Ammon's horn (tissue), 1 donor: ENCODE measurements at regions not wholly inside any gene's neighbourhood (a gene's known extent, or its start where the extent isn't known, plus 50 kb on each side); places are given as distances from the start of the nearest gene placed in this dataset.

Experiments
- DNase-seq: peaks from one replicate; pipeline ENCODE4 v3.0.0-alpha.2; 2016; ENCODE audit warnings: low spot score

GRCh38 chr18:60445341-60445740 lies 72.8 kb upstream of the MC4R start:
- no peak for DNase-seq

GRCh38 chr18:60446821-60447220 lies 74.2 kb upstream of the MC4R start:
- no peak for DNase-seq

- no peak for DNase-seq
Measured at GRCh38 chr18:60448487-60449267, 76.1 kb upstream of the MC4R start.

- DNase-seq, result no peak
Measured at GRCh38 chr18:60452421-60452820, 79.8 kb upstream of the MC4R start.

- no peak for DNase-seq
Measured at GRCh38 chr18:60466677-60467076, 94.1 kb upstream of the MC4R start.

GRCh38 chr18:60469387-60470100 lies 97.0 kb upstream of the MC4R start:
- no peak for DNase-seq

GRCh38 chr18:60471652-60472051 lies 99.1 kb upstream of the MC4R start:
- DNase-seq, result no peak

GRCh38 chr18:60485201-60485600 lies 112.6 kb upstream of the MC4R start:
- DNase-seq, result no peak

GRCh38 chr18:60493066-60493465 lies 120.5 kb upstream of the MC4R start:
- DNase-seq, result no peak

GRCh38 chr18:60499675-60500074 lies 127.1 kb upstream of the MC4R start:
- no peak for DNase-seq

GRCh38 chr18:60500960-60501359 lies 128.4 kb upstream of the MC4R start:
- no peak for DNase-seq

- no peak for DNase-seq
Measured at GRCh38 chr18:60502591-60502990, 130.0 kb upstream of the MC4R start.

- no peak for DNase-seq
Measured at GRCh38 chr18:60503199-60503598, 130.6 kb upstream of the MC4R start.

- DNase-seq, result no peak
Measured at GRCh38 chr18:60506190-60506589, 133.6 kb upstream of the MC4R start.

- no peak for DNase-seq
Measured at GRCh38 chr18:60506682-60507081, 134.1 kb upstream of the MC4R start.

- no peak for DNase-seq
Measured at GRCh38 chr18:60508108-60508507, 135.5 kb upstream of the MC4R start.

- no peak for DNase-seq
Measured at GRCh38 chr18:60534538-60534937, 162.0 kb upstream of the MC4R start.

GRCh38 chr18:60537074-60537473 lies 164.5 kb upstream of the MC4R start:
- DNase-seq, result no peak

GRCh38 chr18:60538891-60539290 lies 166.3 kb upstream of the MC4R start:
- no peak for DNase-seq

- DNase-seq, result no peak
Measured at GRCh38 chr18:60541661-60542060, 169.1 kb upstream of the MC4R start.

- no peak for DNase-seq
Measured at GRCh38 chr18:60543646-60544045, 171.1 kb upstream of the MC4R start.

- DNase-seq, result peak; percentile 78
Measured at GRCh38 chr18:60549338-60549960, 176.9 kb upstream of the MC4R start.

GRCh38 chr18:60552948-60553347 lies 180.4 kb upstream of the MC4R start:
- DNase-seq, result no peak
